CD14-positive monocyte (primary cell): ENCODE measurements at regions not wholly inside any gene's neighbourhood (a gene's known extent, or its start where the extent isn't known, plus 50 kb on each side); places are given as distances from the start of the nearest gene placed in this dataset.
"Not testable (repeated sequence)": the region's sequence is repeated elsewhere in the genome, so short reads cannot be mapped to it uniquely, and the experiment has no call there.

ENCODE experiments used
- DNase-seq, 3 donors: peaks; one replicate each; pipeline ENCODE4 v3.0.0-alpha.2; 2011 to 2022
- H2AFZ ChIP-seq: 2 replicates; pipeline ENCODE4 v1.6.0; 2012; ENCODE audit warnings: mild to moderate bottlenecking, low read depth, low read length, inconsistent platforms; ENCODE audit not compliant: insufficient read depth, poor library complexity, severe bottlenecking
- H3K27ac ChIP-seq, 2 donors: 1 replicate in 1 of 2; 2 replicates in 1 of 2; pipeline ENCODE4 v1.5.1; 2012 to 2013; ENCODE audit warnings: low read length in 2 of 2, control low read depth in 1 of 2, inconsistent platforms in 1 of 2, low read depth in 1 of 2, mild to moderate bottlenecking in 1 of 2
- H3K27me3 ChIP-seq, 2 donors: one replicate each; pipeline versions ENCODE4 v1.6.0 to v1.6.1; 2011 to 2013; ENCODE audit warnings: low read length in 2 of 2; ENCODE audit not compliant: control insufficient read depth in 2 of 2, insufficient read depth in 2 of 2
- H3K36me3 ChIP-seq, 2 donors: replicated peaks in 1 of 2; 1 replicate in 1 of 2; 2 replicates in 1 of 2; pipeline versions ENCODE4 v1.5.1 to v1.6.1; 2012 to 2013; ENCODE audit warnings: low read length in 2 of 2, control low read depth in 1 of 2, inconsistent platforms in 1 of 2, mild to moderate bottlenecking in 1 of 2; ENCODE audit not compliant: insufficient read depth in 2 of 2, control insufficient read depth in 1 of 2
- H3K4me1 ChIP-seq, 2 donors: 1 replicate in 1 of 2; 2 replicates in 1 of 2; pipeline versions ENCODE4 v1.5.1 to v1.6.1; 2012 to 2013; ENCODE audit warnings: low read length in 2 of 2, control low read depth in 1 of 2, inconsistent platforms in 1 of 2, mild to moderate bottlenecking in 1 of 2, moderate library complexity in 1 of 2; ENCODE audit not compliant: insufficient read depth in 2 of 2, control insufficient read depth in 1 of 2
- H3K4me2 ChIP-seq: replicated peaks from 2 replicates; pipeline ENCODE3; 2012; ENCODE audit warnings: low read length, moderate library complexity, mild to moderate bottlenecking; ENCODE audit not compliant: poor library complexity, severe bottlenecking; ENCODE audit errors: extremely low read depth
- H3K4me3 ChIP-seq, 3 experiments: fragments of 200-600 bp in 1 of 3; sonication (generic) in 1 of 3; replicated peaks in 1 of 3; 1 replicate in 2 of 3; 2 replicates in 1 of 3; pipeline ENCODE4 v1.5.1; 2011 to 2013; ENCODE audit warnings: low read length in 3 of 3, mild to moderate bottlenecking in 3 of 3, control low read depth in 2 of 3, low read depth in 2 of 3, inconsistent platforms in 1 of 3, moderate library complexity in 1 of 3
- H3K79me2 ChIP-seq: 2 replicates; pipeline ENCODE4 v1.6.0; 2012; ENCODE audit warnings: mild to moderate bottlenecking, control low read depth, inconsistent platforms, low read length, moderate library complexity; ENCODE audit not compliant: insufficient read depth
- H3K9ac ChIP-seq: 2 replicates; pipeline ENCODE4 v1.6.0; 2017; ENCODE audit warnings: low read length, mild to moderate bottlenecking; ENCODE audit not compliant: insufficient read depth, poor library complexity, severe bottlenecking
- H3K9me3 ChIP-seq, 2 donors: replicated peaks in 1 of 2; 1 replicate in 1 of 2; 2 replicates in 1 of 2; pipeline versions ENCODE4 v1.5.1 to v1.6.1; 2012 to 2013; ENCODE audit warnings: low read length in 2 of 2, control low read depth in 1 of 2; ENCODE audit not compliant: control insufficient read depth in 1 of 2, insufficient read depth in 1 of 2
- H4K20me1 ChIP-seq: 2 replicates; pipeline ENCODE4 v1.6.0; 2012; ENCODE audit warnings: mild to moderate bottlenecking, low read length, control low read depth, moderate library complexity; ENCODE audit not compliant: insufficient read depth
- H3K27ac Mint-ChIP-seq, 7 donors: one replicate each; pipeline ENCODE4 v1.8.0; 2020; ENCODE audit warnings: mild to moderate bottlenecking in 7 of 7, mixed read lengths in 7 of 7, moderate library complexity in 6 of 7, inconsistent platforms in 2 of 7
- H3K27me3 Mint-ChIP-seq, 3 donors: one replicate each; pipeline ENCODE4 v1.8.0; 2021 to 2022; ENCODE audit warnings: low read depth in 3 of 3, mild to moderate bottlenecking in 3 of 3, mixed read lengths in 3 of 3, moderate library complexity in 3 of 3, inconsistent platforms in 1 of 3
- H3K36me3 Mint-ChIP-seq, 2 donors: one replicate each; pipeline ENCODE4 v1.8.0; 2020; ENCODE audit warnings: mixed read lengths in 2 of 2, inconsistent platforms in 1 of 2, mild to moderate bottlenecking in 1 of 2
- H3K4me1 Mint-ChIP-seq: one replicate; pipeline ENCODE4 v1.8.0; 2020; ENCODE audit warnings: mild to moderate bottlenecking, mixed read lengths
- H3K4me3 Mint-ChIP-seq, 2 donors: one replicate each; pipeline ENCODE4 v1.8.0; 2020; ENCODE audit warnings: mild to moderate bottlenecking in 2 of 2, mixed read lengths in 2 of 2, moderate library complexity in 1 of 2
- H3K9me3 Mint-ChIP-seq, 7 donors: one replicate each; pipeline ENCODE4 v1.8.0; 2020 to 2022; ENCODE audit warnings: mixed read lengths in 7 of 7, mild to moderate bottlenecking in 6 of 7, moderate library complexity in 6 of 7, inconsistent platforms in 2 of 7
- WGBS: methylation state at CpG from one replicate; pipeline ENCODE4 v1.1.5; 2013; ENCODE audit warnings: missing lambda C conversion rate; ENCODE audit not compliant: insufficient coverage; 5-methylcytosine and 5-hydroxymethylcytosine counted together
- intact Hi-C, 2 donors: fragments of 100-400 bp; cut with micrococcal nuclease; formaldehyde crosslinking; loops; one replicate each; pipeline versions ENCODE4 v1.15.0 to v1.15.1; 2023
- TF ChIP-seq, protein P1 (sequence below): fragments of 200-600 bp; IDR thresholded peaks from one replicate; pipeline ENCODE4 v1.8.0; 2022; ENCODE audit warnings: antibody characterized with exemption, mild to moderate bottlenecking

DNA sequence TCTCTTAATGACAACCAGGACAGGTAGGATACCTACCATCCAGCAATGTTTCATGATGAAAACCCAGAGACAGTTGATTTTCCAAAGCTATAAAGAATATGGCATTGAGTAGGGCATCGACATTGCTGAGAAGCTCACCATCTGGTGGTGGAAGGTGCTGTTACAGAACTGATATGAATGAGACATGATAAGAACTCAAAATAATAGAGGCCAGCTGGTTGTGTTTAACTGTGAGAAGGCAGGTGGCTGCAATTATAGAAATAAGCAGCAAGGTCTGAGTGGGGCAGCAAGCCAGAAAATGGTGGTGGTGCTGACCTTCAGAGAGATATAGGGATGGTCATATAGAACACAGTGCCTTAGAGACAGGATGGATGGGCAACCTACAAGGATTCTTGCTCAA lies 449.7 kb downstream of the BTG1 start:
- Histone ChIP-seq H4K20me1 (no peaks in the 10 kb centered on the region), H3K4me3 (no peak overlapping the region), H3K9ac (no peak overlapping the region), H2AFZ (no peak overlapping the region), H3K4me1 (no peaks in the 10 kb centered on the region), H3K27me3 (no peaks in the 10 kb centered on the region), H3K36me3 (no peaks in the 10 kb centered on the region), H3K79me2 (no peaks in the 10 kb centered on the region), H3K27ac (no peak overlapping the region), H3K9me3 (peaks cover 0 to 6% of the 10 kb centered on the region in 2 donors), H3K4me2 (no peak overlapping the region)
- intact Hi-C loops = no loop called here
- TF ChIP-seq, protein P1, sequence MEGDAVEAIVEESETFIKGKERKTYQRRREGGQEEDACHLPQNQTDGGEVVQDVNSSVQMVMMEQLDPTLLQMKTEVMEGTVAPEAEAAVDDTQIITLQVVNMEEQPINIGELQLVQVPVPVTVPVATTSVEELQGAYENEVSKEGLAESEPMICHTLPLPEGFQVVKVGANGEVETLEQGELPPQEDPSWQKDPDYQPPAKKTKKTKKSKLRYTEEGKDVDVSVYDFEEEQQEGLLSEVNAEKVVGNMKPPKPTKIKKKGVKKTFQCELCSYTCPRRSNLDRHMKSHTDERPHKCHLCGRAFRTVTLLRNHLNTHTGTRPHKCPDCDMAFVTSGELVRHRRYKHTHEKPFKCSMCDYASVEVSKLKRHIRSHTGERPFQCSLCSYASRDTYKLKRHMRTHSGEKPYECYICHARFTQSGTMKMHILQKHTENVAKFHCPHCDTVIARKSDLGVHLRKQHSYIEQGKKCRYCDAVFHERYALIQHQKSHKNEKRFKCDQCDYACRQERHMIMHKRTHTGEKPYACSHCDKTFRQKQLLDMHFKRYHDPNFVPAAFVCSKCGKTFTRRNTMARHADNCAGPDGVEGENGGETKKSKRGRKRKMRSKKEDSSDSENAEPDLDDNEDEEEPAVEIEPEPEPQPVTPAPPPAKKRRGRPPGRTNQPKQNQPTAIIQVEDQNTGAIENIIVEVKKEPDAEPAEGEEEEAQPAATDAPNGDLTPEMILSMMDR = no peak
- Mint-ChIP-seq H3K9me3 (peaks cover 3 to 21% (median 6%) of the 10 kb centered on the region in 7 donors), H3K4me1 (no peaks in the 10 kb centered on the region), H3K4me3 (no peak overlapping the region), H3K27ac (no peak overlapping the region), H3K36me3 (no peaks in the 10 kb centered on the region), H3K27me3 (peaks cover 1 to 5% (median 2%) of the 10 kb centered on the region in 3 donors)
- WGBS = 80% methylated on average over 1 of the region's 1 CpG
- DNase-seq = no peak

DNA sequence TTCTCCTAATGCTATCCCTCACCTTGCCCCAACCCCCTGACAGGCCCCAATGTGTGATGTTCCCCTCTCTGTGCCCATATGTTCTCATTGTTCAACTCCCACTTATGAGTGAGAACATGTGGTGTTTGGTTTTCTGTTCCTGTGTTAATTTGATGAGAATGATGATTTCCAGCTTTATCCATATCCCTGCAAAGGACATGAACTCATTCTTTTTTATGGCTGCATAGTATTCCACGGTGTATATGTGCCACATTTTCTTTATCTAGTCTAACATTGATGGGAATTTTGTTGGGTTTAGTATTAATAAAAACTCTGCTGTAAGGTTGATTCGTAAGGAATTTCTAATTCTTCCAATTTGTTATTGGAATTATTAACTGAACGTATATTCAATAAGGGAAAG lies 450.2 kb downstream of the BTG1 start:
- H3K27me3 Mint-ChIP-seq, intact Hi-C loops: not testable (repeated sequence)

More for the DNA sequence above, 450.2 kb downstream of the BTG1 start:
- not testable (repeated sequence) for H2AFZ ChIP-seq, H4K20me1 ChIP-seq, H3K4me3 ChIP-seq, H3K4me3 Mint-ChIP-seq, DNase-seq, H3K4me2 ChIP-seq, H3K36me3 Mint-ChIP-seq, H3K9ac ChIP-seq, H3K79me2 ChIP-seq, H3K9me3 ChIP-seq, H3K4me1 ChIP-seq, H3K36me3 ChIP-seq, H3K27ac Mint-ChIP-seq, H3K4me1 Mint-ChIP-seq, H3K27me3 ChIP-seq, H3K27ac ChIP-seq
- peaks cover 3 to 21% (median 6%) of the 10 kb centered on the region in 7 donors for H3K9me3 Mint-ChIP-seq
- WGBS = no CpG with 5 or more reads among the region's 3 CpGs
